Activated B cell treated with CpG ODN at 0.5 μM for 24 hours (primary cell): ENCODE measurements at regions not wholly inside any gene's neighbourhood (a gene's known extent, or its start where the extent isn't known, plus 50 kb on each side); places are given as distances from the start of the nearest gene placed in this dataset.

ENCODE experiments used
- ATAC-seq: fragments of 200-7000 bp; cut with Tn5 transposase; one replicate; pipeline ENCODE4 v1.10.0; 2021; ENCODE audit warnings: low read depth, mild to moderate bottlenecking, moderate library complexity
- CTCF ChIA-PET: fragments of 350-600 bp; sonication (Branson Sonifier 250); formaldehyde crosslinking; loops from one replicate; lab custom pipeline; 2021; ENCODE audit warnings: antibody characterized with exemption; lab: Charles Lee
- POLR2A ChIA-PET: fragments of 350-600 bp; sonication (Branson Sonifier 250); formaldehyde crosslinking; loops from one replicate; lab custom pipeline; 2021; ENCODE audit warnings: antibody characterized with exemption; lab: Charles Lee
- DNase-seq: peaks from one replicate; pipeline ENCODE4 v3.0.0; 2022
- H3K27ac Mint-ChIP-seq: one replicate; pipeline ENCODE4 v1.8.0; 2020; ENCODE audit warnings: mixed read lengths
- H3K27me3 Mint-ChIP-seq: one replicate; pipeline ENCODE4 v1.8.0; 2021; ENCODE audit warnings: mixed read lengths
- H3K36me3 Mint-ChIP-seq: one replicate; pipeline ENCODE4 v1.8.0; 2021; ENCODE audit warnings: low read depth, mixed read lengths
- H3K4me1 Mint-ChIP-seq: one replicate; pipeline ENCODE4 v1.8.0; 2021; ENCODE audit warnings: mixed read lengths
- H3K4me3 Mint-ChIP-seq: one replicate; pipeline ENCODE4 v1.8.0; 2020; ENCODE audit warnings: mild to moderate bottlenecking, mixed read lengths
- H3K9me3 Mint-ChIP-seq: one replicate; pipeline ENCODE4 v1.8.0; 2020; ENCODE audit warnings: mixed read lengths
- intact Hi-C: fragments of 100-400 bp; cut with micrococcal nuclease; formaldehyde crosslinking; loops from one replicate; pipeline ENCODE4 v1.15.1; 2024
- TF ChIP-seq, protein P1 (sequence below): fragments of 200-600 bp; IDR thresholded peaks from one replicate; pipeline ENCODE4 v1.8.0; 2022; ENCODE audit warnings: antibody characterized with exemption, mild to moderate bottlenecking

DNA sequence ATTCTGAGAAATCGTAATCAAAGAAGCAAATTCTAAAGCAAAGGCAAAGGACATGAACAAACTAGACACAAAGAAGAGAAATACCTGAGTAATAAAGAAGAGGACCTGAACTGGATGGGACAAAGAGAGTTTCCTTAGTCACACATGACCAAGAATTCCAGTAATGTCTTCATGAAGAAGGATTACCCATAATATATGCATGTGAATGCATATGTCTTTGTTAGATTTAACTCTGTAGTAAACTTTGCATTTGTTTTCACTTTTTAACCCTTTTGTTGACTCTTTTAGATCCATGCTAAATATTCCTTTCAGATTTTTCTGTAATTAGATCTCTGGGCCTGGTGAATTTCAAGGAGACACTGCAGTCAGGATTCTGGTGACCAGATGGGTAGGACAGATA, 279.8 kb downstream of the ARRDC4 start:
- POLR2A ChIA-PET = no interaction called here
- no peaks in the 10 kb centered on the region for H3K4me1 Mint-ChIP-seq
- TF ChIP-seq, protein P1, sequence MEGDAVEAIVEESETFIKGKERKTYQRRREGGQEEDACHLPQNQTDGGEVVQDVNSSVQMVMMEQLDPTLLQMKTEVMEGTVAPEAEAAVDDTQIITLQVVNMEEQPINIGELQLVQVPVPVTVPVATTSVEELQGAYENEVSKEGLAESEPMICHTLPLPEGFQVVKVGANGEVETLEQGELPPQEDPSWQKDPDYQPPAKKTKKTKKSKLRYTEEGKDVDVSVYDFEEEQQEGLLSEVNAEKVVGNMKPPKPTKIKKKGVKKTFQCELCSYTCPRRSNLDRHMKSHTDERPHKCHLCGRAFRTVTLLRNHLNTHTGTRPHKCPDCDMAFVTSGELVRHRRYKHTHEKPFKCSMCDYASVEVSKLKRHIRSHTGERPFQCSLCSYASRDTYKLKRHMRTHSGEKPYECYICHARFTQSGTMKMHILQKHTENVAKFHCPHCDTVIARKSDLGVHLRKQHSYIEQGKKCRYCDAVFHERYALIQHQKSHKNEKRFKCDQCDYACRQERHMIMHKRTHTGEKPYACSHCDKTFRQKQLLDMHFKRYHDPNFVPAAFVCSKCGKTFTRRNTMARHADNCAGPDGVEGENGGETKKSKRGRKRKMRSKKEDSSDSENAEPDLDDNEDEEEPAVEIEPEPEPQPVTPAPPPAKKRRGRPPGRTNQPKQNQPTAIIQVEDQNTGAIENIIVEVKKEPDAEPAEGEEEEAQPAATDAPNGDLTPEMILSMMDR = no peak
- H3K27me3 Mint-ChIP-seq = no peaks in the 10 kb centered on the region
- no peak overlapping the region for H3K4me3 Mint-ChIP-seq
- CTCF ChIA-PET = no interaction called here
- peaks cover 5% of the 10 kb centered on the region for H3K9me3 Mint-ChIP-seq
- H3K27ac Mint-ChIP-seq = no peak overlapping the region
- intact Hi-C loops = no loop called here
- no peak for DNase-seq
- H3K36me3 Mint-ChIP-seq = no peaks in the 10 kb centered on the region
- no peak for ATAC-seq

DNA sequence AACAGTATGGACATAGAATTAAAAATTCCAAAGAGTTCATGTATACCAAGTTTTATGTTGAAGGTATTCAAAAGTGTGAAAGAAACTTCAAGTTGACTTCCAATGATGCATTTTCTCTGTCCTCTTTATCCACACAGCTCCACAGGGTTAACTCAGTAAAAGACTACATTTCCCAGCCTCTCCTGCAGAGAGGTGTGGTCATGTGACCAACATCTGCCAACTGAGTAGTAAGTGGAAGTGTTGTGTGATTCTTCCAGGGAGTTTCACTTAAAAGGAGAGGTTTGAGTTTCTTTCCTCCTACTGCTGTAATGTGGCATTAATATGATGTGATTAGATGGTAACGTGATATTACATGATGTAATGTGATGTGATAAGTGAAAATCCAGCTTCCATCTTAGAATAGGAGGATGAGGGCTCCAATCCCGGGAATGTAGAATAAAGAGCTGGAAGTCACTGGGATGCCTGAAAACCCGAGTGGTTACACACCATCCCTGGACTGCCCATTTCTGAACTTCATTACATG, 280.6 kb downstream of the ARRDC4 start:
- no peak overlapping the region for H3K27ac Mint-ChIP-seq
- peaks cover 5% of the 10 kb centered on the region for H3K9me3 Mint-ChIP-seq
- H3K36me3 Mint-ChIP-seq = no peaks in the 10 kb centered on the region
- no peaks in the 10 kb centered on the region for H3K27me3 Mint-ChIP-seq
- CTCF ChIA-PET = no interaction called here
- TF ChIP-seq, protein P1 = no peak
- POLR2A ChIA-PET = no interaction called here
- DNase-seq = no peak
- intact Hi-C loops = no loop called here
- H3K4me1 Mint-ChIP-seq = no peaks in the 10 kb centered on the region
- no peak for ATAC-seq
- H3K4me3 Mint-ChIP-seq = no peak overlapping the region

- peaks cover 10% of the 10 kb centered on the region for H3K9me3 Mint-ChIP-seq
- no peak for ATAC-seq
- ChIA-PET POLR2A (no interaction called here), CTCF (no interaction called here)
- no peak overlapping the region for H3K4me3 Mint-ChIP-seq
- H3K36me3 Mint-ChIP-seq = no peaks in the 10 kb centered on the region
- no peaks in the 10 kb centered on the region for H3K4me1 Mint-ChIP-seq
- no peak for DNase-seq
- H3K27ac Mint-ChIP-seq = no peak overlapping the region
- H3K27me3 Mint-ChIP-seq = no peaks in the 10 kb centered on the region
- intact Hi-C loops = no loop called here
- TF ChIP-seq, protein P1 = no peak
Measured at GRCh38 chr15:98257290-98257689, 296.8 kb downstream of the ARRDC4 start.

GRCh38 chr15:98263787-98264186, 303.3 kb downstream of the ARRDC4 start:
- ChIA-PET POLR2A (no interaction called here), CTCF (no interaction called here)
- Mint-ChIP-seq H3K4me3 (no peak overlapping the region), H3K27me3 (no peaks in the 10 kb centered on the region), H3K36me3 (no peaks in the 10 kb centered on the region), H3K27ac (no peak overlapping the region), H3K9me3 (peaks cover 23% of the 10 kb centered on the region), H3K4me1 (no peaks in the 10 kb centered on the region)
- ATAC-seq (no peak), DNase-seq (no peak)
- intact Hi-C loops = no loop called here
- TF ChIP-seq, protein P1 = no peak

DNA sequence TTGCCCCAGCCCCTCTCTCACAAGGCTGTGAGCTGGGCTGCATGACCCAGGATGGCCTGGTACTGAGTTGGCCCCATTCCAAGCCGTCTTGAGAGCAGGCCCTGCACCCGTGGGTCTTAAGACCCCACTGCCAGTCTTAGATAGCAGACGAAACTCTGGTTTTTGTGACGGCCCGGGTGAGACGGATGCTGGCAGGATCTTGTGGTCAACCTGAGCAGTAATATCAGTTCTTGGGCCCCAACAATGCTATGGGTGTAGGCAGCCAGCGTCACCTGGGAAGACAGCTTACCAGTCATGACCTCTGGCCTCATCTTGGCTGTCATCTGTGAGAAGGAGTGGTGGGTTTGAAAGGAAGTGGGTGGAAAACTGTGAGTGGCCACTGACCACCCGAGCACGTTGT, 305.8 kb downstream of the ARRDC4 start:
- Mint-ChIP-seq H3K27me3 (no peaks in the 10 kb centered on the region), H3K4me1 (no peaks in the 10 kb centered on the region), H3K36me3 (no peaks in the 10 kb centered on the region), H3K4me3 (no peak overlapping the region), H3K27ac (no peak overlapping the region), H3K9me3 (peaks cover 19% of the 10 kb centered on the region)
- no peak for ATAC-seq
- intact Hi-C loops = no loop called here
- DNase-seq = no peak
- TF ChIP-seq, protein P1 = no peak
- CTCF ChIA-PET = no interaction called here
- POLR2A ChIA-PET = no interaction called here
